ENCODE measurements at regions not wholly inside any gene's neighbourhood (a gene's known extent, or its start where the extent isn't known, plus 50 kb on each side); places are given as distances from the start of the nearest gene placed in this dataset.

GRCh38 chr2:183993052-183993451 lies 605.3 kb upstream of the ZNF804A start:
- Histone ChIP-seq H4K20me1 (ENCODE audit: control insufficient read depth, extremely low read depth, insufficient read depth, low read length) (no peaks in the 10 kb centered on the region), H3K27me3 (ENCODE audit: control insufficient read depth, extremely low read depth, insufficient read depth, low read length) (no peaks in the 10 kb centered on the region), H3K4me1 (ENCODE audit: control insufficient read depth, extremely low read depth, insufficient read depth, low read length) (no peaks in the 10 kb centered on the region), H3K9me1 (ENCODE audit: control insufficient read depth, extremely low read depth, insufficient read depth, low read length) (no peaks in the 10 kb centered on the region), H3K79me2 (ENCODE audit: control insufficient read depth, insufficient read depth, low read length) (no peaks in the 10 kb centered on the region), H3K27ac (ENCODE audit: control insufficient read depth, insufficient read depth, low read length) (no peak overlapping the region), H3K4me2 (ENCODE audit: control insufficient read depth, extremely low read depth, insufficient read depth, low read depth, low read length) (no peak overlapping the region), H3K9ac (ENCODE audit: control insufficient read depth, extremely low read depth, insufficient read depth, low read length) (no peak overlapping the region), H2AFZ (ENCODE audit: control insufficient read depth, low read length) (no peak overlapping the region), H3K9me3 (ENCODE audit: control insufficient read depth, low read depth, low read length) (no peaks in the 10 kb centered on the region), H3K36me3 (ENCODE audit: control insufficient read depth in 2 of 2, extremely low read depth in 1 of 2, insufficient read depth in 2 of 2, low read length in 2 of 2) (no peaks in the 10 kb centered on the region), H3K4me3 (ENCODE audit: control insufficient read depth in 2 of 3, extremely low read depth in 1 of 3, insufficient read depth in 2 of 3, low read depth in 1 of 3, low read length in 3 of 3) (no peak overlapping the region)
- dilution Hi-C loops (cut with MboI; ENCODE audit: extremely low pct_ligation_motif_present, low sequenced_read_pairs): no loop called here
- TF ChIP-seq EZH2 (IDR thresholded peaks at IDR 0.05; ENCODE audit: low read length): no peak
- TF ChIP-seq, protein P1, sequence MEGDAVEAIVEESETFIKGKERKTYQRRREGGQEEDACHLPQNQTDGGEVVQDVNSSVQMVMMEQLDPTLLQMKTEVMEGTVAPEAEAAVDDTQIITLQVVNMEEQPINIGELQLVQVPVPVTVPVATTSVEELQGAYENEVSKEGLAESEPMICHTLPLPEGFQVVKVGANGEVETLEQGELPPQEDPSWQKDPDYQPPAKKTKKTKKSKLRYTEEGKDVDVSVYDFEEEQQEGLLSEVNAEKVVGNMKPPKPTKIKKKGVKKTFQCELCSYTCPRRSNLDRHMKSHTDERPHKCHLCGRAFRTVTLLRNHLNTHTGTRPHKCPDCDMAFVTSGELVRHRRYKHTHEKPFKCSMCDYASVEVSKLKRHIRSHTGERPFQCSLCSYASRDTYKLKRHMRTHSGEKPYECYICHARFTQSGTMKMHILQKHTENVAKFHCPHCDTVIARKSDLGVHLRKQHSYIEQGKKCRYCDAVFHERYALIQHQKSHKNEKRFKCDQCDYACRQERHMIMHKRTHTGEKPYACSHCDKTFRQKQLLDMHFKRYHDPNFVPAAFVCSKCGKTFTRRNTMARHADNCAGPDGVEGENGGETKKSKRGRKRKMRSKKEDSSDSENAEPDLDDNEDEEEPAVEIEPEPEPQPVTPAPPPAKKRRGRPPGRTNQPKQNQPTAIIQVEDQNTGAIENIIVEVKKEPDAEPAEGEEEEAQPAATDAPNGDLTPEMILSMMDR (optimal IDR thresholded peaks at IDR 0.05 in 1 of 3, IDR thresholded peaks at IDR 0.05 in 1 of 3, conservative IDR thresholded peaks at IDR 0.05 in 1 of 3; ENCODE audit: extremely low read depth in 1 of 3, insufficient read depth in 2 of 3, low read length in 3 of 3): no peak
- no peak for FAIRE-seq
- no peak for DNase-seq (ENCODE audit: low read depth, low spot score)

DNA sequence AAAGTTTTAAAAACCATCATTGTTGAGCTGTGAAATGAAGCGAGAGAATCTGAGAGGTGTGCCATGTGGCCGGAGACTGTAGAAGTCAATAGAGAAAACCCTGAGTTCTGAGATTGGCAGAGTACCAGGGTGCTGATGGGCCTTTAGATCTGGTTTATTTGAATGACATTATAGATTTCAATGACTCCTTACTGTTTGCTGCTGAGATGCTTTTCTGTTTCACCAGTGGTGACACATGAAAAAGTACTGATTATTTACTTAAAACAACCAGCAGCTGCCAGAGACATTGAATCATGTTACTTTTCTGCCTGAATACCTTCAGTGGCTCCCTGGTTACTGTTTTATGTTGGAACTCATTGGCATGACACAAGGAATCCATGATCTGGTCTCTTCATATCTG lies 602.7 kb upstream of the ZNF804A start:
- Histone ChIP-seq H4K20me1 (ENCODE audit: control insufficient read depth, extremely low read depth, insufficient read depth, low read length) (no peaks in the 10 kb centered on the region), H3K4me1 (ENCODE audit: control insufficient read depth, extremely low read depth, insufficient read depth, low read length) (no peaks in the 10 kb centered on the region), H3K27ac (ENCODE audit: control insufficient read depth, insufficient read depth, low read length) (no peak overlapping the region), H3K27me3 (ENCODE audit: control insufficient read depth, extremely low read depth, insufficient read depth, low read length) (no peaks in the 10 kb centered on the region), H3K4me2 (ENCODE audit: control insufficient read depth, extremely low read depth, insufficient read depth, low read depth, low read length) (no peak overlapping the region), H3K9me3 (ENCODE audit: control insufficient read depth, low read depth, low read length) (no peaks in the 10 kb centered on the region), H3K4me3 (ENCODE audit: control insufficient read depth in 2 of 3, extremely low read depth in 1 of 3, insufficient read depth in 2 of 3, low read depth in 1 of 3, low read length in 3 of 3) (no peak overlapping the region), H3K79me2 (ENCODE audit: control insufficient read depth, insufficient read depth, low read length) (no peaks in the 10 kb centered on the region), H2AFZ (ENCODE audit: control insufficient read depth, low read length) (no peak overlapping the region), H3K9me1 (ENCODE audit: control insufficient read depth, extremely low read depth, insufficient read depth, low read length) (no peaks in the 10 kb centered on the region), H3K9ac (ENCODE audit: control insufficient read depth, extremely low read depth, insufficient read depth, low read length) (no peak overlapping the region), H3K36me3 (ENCODE audit: control insufficient read depth in 2 of 2, extremely low read depth in 1 of 2, insufficient read depth in 2 of 2, low read length in 2 of 2) (no peaks in the 10 kb centered on the region)
- FAIRE-seq: no peak
- TF ChIP-seq EZH2 (IDR thresholded peaks at IDR 0.05; ENCODE audit: low read length): no peak
- TF ChIP-seq, protein P1 (optimal IDR thresholded peaks at IDR 0.05 in 1 of 3, IDR thresholded peaks at IDR 0.05 in 1 of 3, conservative IDR thresholded peaks at IDR 0.05 in 1 of 3; ENCODE audit: extremely low read depth in 1 of 3, insufficient read depth in 2 of 3, low read length in 3 of 3): no peak
- DNase-seq (ENCODE audit: low read depth, low spot score): no peak
- dilution Hi-C loops (cut with MboI; ENCODE audit: extremely low pct_ligation_motif_present, low sequenced_read_pairs): no loop called here

Measured in keratinocyte (primary cell).